BE2C (cell line): ENCODE measurements at regions not wholly inside any gene's neighbourhood (a gene's known extent, or its start where the extent isn't known, plus 50 kb on each side); places are given as distances from the start of the nearest gene placed in this dataset.

Experiments
- DNase-seq: peaks from one replicate; pipeline ENCODE4 v3.0.0-alpha.2; 2020
- H3K27me3 ChIP-seq: fragments of 250-450 bp; sonication (Bioruptor Pico); 2 replicates; pipeline ENCODE4 v1.5.1; 2020; ENCODE audit warnings: mild to moderate bottlenecking
- H3K36me3 ChIP-seq: fragments of 250-450 bp; sonication (Bioruptor Pico); 2 replicates; pipeline ENCODE4 v1.5.1; 2020; ENCODE audit warnings: mild to moderate bottlenecking
- H3K4me1 ChIP-seq: fragments of 250-450 bp; sonication (Bioruptor Pico); 2 replicates; pipeline ENCODE4 v1.5.1; 2020
- H3K4me3 ChIP-seq: 2 replicates; pipeline ENCODE4 v1.5.1; 2011; ENCODE audit warnings: low read depth, low read length
- H3K9me3 ChIP-seq: fragments of 250-450 bp; sonication (Bioruptor Pico); 2 replicates; pipeline ENCODE4 v1.5.1; 2020
- CTCF ChIP-seq: IDR thresholded peaks from 2 replicates; pipeline ENCODE4 v1.5.1; 2012; ENCODE audit warnings: mild to moderate bottlenecking, low read depth, low read length

- H3K4me3 ChIP-seq, result no peak overlapping the region
- no peaks in the 10 kb centered on the region for H3K27me3 ChIP-seq
- H3K4me1 ChIP-seq, result no peaks in the 10 kb centered on the region
- no peaks in the 10 kb centered on the region for H3K36me3 ChIP-seq
- no peak for DNase-seq
- H3K9me3 ChIP-seq, result no peaks in the 10 kb centered on the region; the same call in 1 of the 2 replicates
- TF ChIP-seq CTCF, result no peak
Observed at GRCh38 chr15:38193496-38193895, 59.1 kb upstream of the SPRED1 start.

GRCh38 chr15:38195191-38195901, 57.3 kb upstream of the SPRED1 start:
- Histone ChIP-seq H3K27me3 (no peaks in the 10 kb centered on the region), H3K9me3 (no peaks in the 10 kb centered on the region; the same call in 1 of the 2 replicates), H3K4me1 (no peaks in the 10 kb centered on the region), H3K36me3 (no peaks in the 10 kb centered on the region), H3K4me3 (no peak overlapping the region)
- no peak for TF ChIP-seq CTCF
- no peak for DNase-seq

GRCh38 chr15:38196076-38196475, 56.6 kb upstream of the SPRED1 start:
- TF ChIP-seq CTCF, result no peak
- no peaks in the 10 kb centered on the region; the same call in 1 of the 2 replicates for H3K9me3 ChIP-seq
- H3K4me1 ChIP-seq, result no peaks in the 10 kb centered on the region
- no peak overlapping the region for H3K4me3 ChIP-seq
- H3K36me3 ChIP-seq, result no peaks in the 10 kb centered on the region
- DNase-seq, result no peak
- no peaks in the 10 kb centered on the region for H3K27me3 ChIP-seq

- H3K4me1 ChIP-seq, result no peaks in the 10 kb centered on the region
- H3K27me3 ChIP-seq, result no peaks in the 10 kb centered on the region
- no peaks in the 10 kb centered on the region for H3K36me3 ChIP-seq
- H3K4me3 ChIP-seq, result no peak overlapping the region
- DNase-seq, result no peak
- no peaks in the 10 kb centered on the region; the same call in 1 of the 2 replicates for H3K9me3 ChIP-seq
- no peak for TF ChIP-seq CTCF
Observed at GRCh38 chr15:38197553-38197952, 55.1 kb upstream of the SPRED1 start.

GRCh38 chr15:38201714-38202113, 50.9 kb upstream of the SPRED1 start:
- Histone ChIP-seq H3K4me3 (no peak overlapping the region), H3K9me3 (no peaks in the 10 kb centered on the region), H3K36me3 (no peaks in the 10 kb centered on the region), H3K4me1 (no peaks in the 10 kb centered on the region), H3K27me3 (peaks cover 4% of the 10 kb centered on the region; the same call in 1 of the 2 replicates)
- no peak for TF ChIP-seq CTCF
- DNase-seq, result no peak

GRCh38 chr15:38202361-38202760, 50.3 kb upstream of the SPRED1 start:
- Histone ChIP-seq H3K4me3 (no peak overlapping the region), H3K9me3 (no peaks in the 10 kb centered on the region), H3K27me3 (peaks cover 4% of the 10 kb centered on the region; the same call in 1 of the 2 replicates), H3K36me3 (no peaks in the 10 kb centered on the region), H3K4me1 (no peaks in the 10 kb centered on the region; the same call in 1 of the 2 replicates)
- DNase-seq, result no peak
- TF ChIP-seq CTCF, result no peak
